Endodermal cell (in vitro differentiated cells): ENCODE measurements at regions not wholly inside any gene's neighbourhood (a gene's known extent, or its start where the extent isn't known, plus 50 kb on each side); places are given as distances from the start of the nearest gene placed in this dataset.

ENCODE experiments used
- DNase-seq: peaks from one replicate; pipeline ENCODE4 v3.0.0-alpha.2; 2017
- H3K27ac ChIP-seq: 2 replicates; pipeline ENCODE4 v1.5.1; 2013; ENCODE audit warnings: mild to moderate bottlenecking, low read depth, low read length, moderate library complexity
- H3K27me3 ChIP-seq: 2 replicates; pipeline ENCODE4 v1.6.1; 2013; ENCODE audit warnings: mild to moderate bottlenecking, low read length, moderate library complexity; ENCODE audit not compliant: insufficient read depth, control insufficient read depth, poor library complexity, severe bottlenecking
- H3K36me3 ChIP-seq: 2 replicates; pipeline ENCODE4 v1.7.0; 2013; ENCODE audit warnings: mild to moderate bottlenecking, low read length, moderate library complexity; ENCODE audit not compliant: control insufficient read depth, insufficient read depth
- H3K4me1 ChIP-seq: one replicate; pipeline ENCODE4 v1.7.0; 2013; ENCODE audit warnings: low read length; ENCODE audit not compliant: control insufficient read depth, insufficient read depth
- H3K4me3 ChIP-seq: 2 replicates; pipeline ENCODE4 v1.5.1; 2013; ENCODE audit warnings: mild to moderate bottlenecking, low read length, moderate library complexity
- H3K9ac ChIP-seq: 2 replicates; pipeline ENCODE4 v1.6.1; 2013; ENCODE audit warnings: mild to moderate bottlenecking, low read length, moderate library complexity; ENCODE audit not compliant: poor library complexity, severe bottlenecking; ENCODE audit errors: extremely low read depth
- H3K9me3 ChIP-seq: 2 replicates; pipeline ENCODE4 v1.6.1; 2013; ENCODE audit warnings: mild to moderate bottlenecking, low read length, moderate library complexity; ENCODE audit not compliant: control insufficient read depth
- H3K27ac Mint-ChIP-seq: 2 replicates; pipeline ENCODE4 v1.8.0; 2020; ENCODE audit warnings: mixed read lengths
- H3K27me3 Mint-ChIP-seq: 2 replicates; pipeline ENCODE4 v1.8.0; 2021; ENCODE audit warnings: mild to moderate bottlenecking, mixed read lengths; ENCODE audit not compliant: insufficient read depth
- H3K36me3 Mint-ChIP-seq: 2 replicates; pipeline ENCODE4 v1.8.0; 2020; ENCODE audit warnings: low read depth, mixed read lengths
- H3K4me1 Mint-ChIP-seq: 2 replicates; pipeline ENCODE4 v1.8.0; 2020; ENCODE audit warnings: mixed read lengths
- H3K4me3 Mint-ChIP-seq: 2 replicates; pipeline ENCODE4 v1.8.0; 2020; ENCODE audit warnings: mild to moderate bottlenecking, moderate library complexity, mixed read lengths
- H3K9me3 Mint-ChIP-seq: 2 replicates; pipeline ENCODE4 v1.8.0; 2020; ENCODE audit warnings: mild to moderate bottlenecking, mixed read lengths
- WGBS, 2 experiments: methylation state at CpG; one replicate each; pipeline versions ENCODE4 v1.1.5 to v1.1.7; 2013; ENCODE audit warnings: missing lambda C conversion rate in 2 of 2, mixed read lengths in 1 of 2; ENCODE audit not compliant: insufficient coverage in 1 of 2, insufficient read length in 1 of 2; 5-methylcytosine and 5-hydroxymethylcytosine counted together
- TF ChIP-seq, protein P1 (sequence below): fragments of 200-600 bp; sonication (generic); conservative IDR thresholded peaks from 2 replicates; pipeline ENCODE4 v1.5.0; 2021; ENCODE audit warnings: antibody characterized with exemption, mild to moderate bottlenecking

DNA sequence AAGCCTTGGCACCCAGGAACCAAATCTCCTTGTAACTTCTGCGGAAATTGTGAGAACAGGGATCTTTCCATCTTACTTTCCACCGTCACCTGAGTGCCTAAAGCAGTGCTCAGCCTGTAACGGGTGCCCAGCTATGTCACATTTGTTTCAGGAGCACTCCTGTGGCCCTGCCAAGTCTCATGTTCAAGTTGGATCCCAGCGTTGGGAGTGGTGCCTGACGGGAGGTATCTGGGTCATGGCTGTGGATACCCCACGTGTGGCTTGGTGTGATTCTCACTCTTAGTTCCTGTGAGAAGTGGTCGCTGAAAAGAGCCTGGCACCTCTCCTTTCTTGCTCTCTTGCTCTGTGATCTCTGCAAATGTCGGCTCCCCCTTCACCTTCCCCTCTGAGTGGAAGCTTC lies 114.9 kb downstream of the UQCRFS1 start:
- Histone ChIP-seq H3K27me3 (peaks cover 5% of the 10 kb centered on the region), H3K4me1 (peaks cover 4% of the 10 kb centered on the region), H3K27ac (no peak overlapping the region), H3K36me3 (no peaks in the 10 kb centered on the region), H3K9ac (no peak overlapping the region), H3K4me3 (no peak overlapping the region), H3K9me3 (no peaks in the 10 kb centered on the region)
- TF ChIP-seq, protein P1, sequence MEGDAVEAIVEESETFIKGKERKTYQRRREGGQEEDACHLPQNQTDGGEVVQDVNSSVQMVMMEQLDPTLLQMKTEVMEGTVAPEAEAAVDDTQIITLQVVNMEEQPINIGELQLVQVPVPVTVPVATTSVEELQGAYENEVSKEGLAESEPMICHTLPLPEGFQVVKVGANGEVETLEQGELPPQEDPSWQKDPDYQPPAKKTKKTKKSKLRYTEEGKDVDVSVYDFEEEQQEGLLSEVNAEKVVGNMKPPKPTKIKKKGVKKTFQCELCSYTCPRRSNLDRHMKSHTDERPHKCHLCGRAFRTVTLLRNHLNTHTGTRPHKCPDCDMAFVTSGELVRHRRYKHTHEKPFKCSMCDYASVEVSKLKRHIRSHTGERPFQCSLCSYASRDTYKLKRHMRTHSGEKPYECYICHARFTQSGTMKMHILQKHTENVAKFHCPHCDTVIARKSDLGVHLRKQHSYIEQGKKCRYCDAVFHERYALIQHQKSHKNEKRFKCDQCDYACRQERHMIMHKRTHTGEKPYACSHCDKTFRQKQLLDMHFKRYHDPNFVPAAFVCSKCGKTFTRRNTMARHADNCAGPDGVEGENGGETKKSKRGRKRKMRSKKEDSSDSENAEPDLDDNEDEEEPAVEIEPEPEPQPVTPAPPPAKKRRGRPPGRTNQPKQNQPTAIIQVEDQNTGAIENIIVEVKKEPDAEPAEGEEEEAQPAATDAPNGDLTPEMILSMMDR: no peak
- no peaks in the 10 kb centered on the region for H3K36me3 Mint-ChIP-seq
- H3K27me3 Mint-ChIP-seq: peaks cover 17% of the 10 kb centered on the region
- DNase-seq: no peak
- 89 to 91% methylated on average over 8 of the region's 8 CpGs for WGBS, 2 experiments
- H3K4me3 Mint-ChIP-seq: no peak overlapping the region
- no peaks in the 10 kb centered on the region for H3K4me1 Mint-ChIP-seq
- peaks cover 14% of the 10 kb centered on the region for H3K9me3 Mint-ChIP-seq
- no peak overlapping the region for H3K27ac Mint-ChIP-seq

DNA sequence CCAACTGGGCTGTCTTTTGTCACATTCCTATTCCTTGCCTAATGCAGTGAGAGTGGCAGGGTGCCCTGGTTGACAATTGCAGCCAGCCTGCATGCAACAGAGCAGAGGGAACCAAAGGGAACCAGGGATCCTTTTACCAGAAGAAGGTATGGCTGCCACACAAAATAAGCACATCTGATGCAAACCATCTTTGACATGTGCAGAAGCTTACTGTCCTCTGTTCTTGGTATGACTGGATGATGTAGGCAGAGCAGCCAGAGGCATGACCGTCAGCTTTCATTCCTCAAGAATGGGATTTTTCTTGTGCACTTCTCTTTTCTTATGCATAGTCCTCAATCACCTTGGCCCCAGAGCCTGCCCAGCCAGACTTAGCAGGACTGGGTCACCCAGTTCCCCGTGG lies 116.1 kb downstream of the UQCRFS1 start:
- no peaks in the 10 kb centered on the region for H3K9me3 ChIP-seq
- H3K4me1 Mint-ChIP-seq: no peaks in the 10 kb centered on the region
- no peak overlapping the region for H3K4me3 Mint-ChIP-seq
- H3K9me3 Mint-ChIP-seq: peaks cover 14% of the 10 kb centered on the region
- no peaks in the 10 kb centered on the region for H3K36me3 Mint-ChIP-seq
- no peak overlapping the region for H3K27ac ChIP-seq
- H3K27ac Mint-ChIP-seq: no peak overlapping the region
- TF ChIP-seq, protein P1: no peak
- H3K27me3 ChIP-seq: peaks cover 5% of the 10 kb centered on the region
- H3K4me3 ChIP-seq: no peak overlapping the region
- H3K27me3 Mint-ChIP-seq: peaks cover 10% of the 10 kb centered on the region
- H3K9ac ChIP-seq: no peak overlapping the region
- H3K4me1 ChIP-seq: peaks cover 4% of the 10 kb centered on the region
- no peak for DNase-seq
- no peaks in the 10 kb centered on the region for H3K36me3 ChIP-seq
- 79 to 86% methylated on average over 2 of the region's 2 CpGs for WGBS, 2 experiments

GRCh38 chr19:29093553-29093908 lies 119.4 kb downstream of the UQCRFS1 start:
- Histone ChIP-seq H3K27me3 (peaks cover 5% of the 10 kb centered on the region), H3K9ac (no peak overlapping the region), H3K9me3 (no peaks in the 10 kb centered on the region), H3K4me1 (peaks cover 6% of the 10 kb centered on the region), H3K4me3 (no peak overlapping the region), H3K36me3 (no peaks in the 10 kb centered on the region), H3K27ac (no peak overlapping the region)
- WGBS, 2 experiments: 79% methylated on average over 3 of the region's 6 CpGs; no CpG with 5 or more reads in 1 of the 2 experiments
- no peaks in the 10 kb centered on the region for H3K36me3 Mint-ChIP-seq
- H3K27ac Mint-ChIP-seq: no peak overlapping the region
- DNase-seq: no peak
- H3K27me3 Mint-ChIP-seq: peaks cover 11% of the 10 kb centered on the region
- no peaks in the 10 kb centered on the region for H3K9me3 Mint-ChIP-seq
- no peak overlapping the region for H3K4me3 Mint-ChIP-seq
- H3K4me1 Mint-ChIP-seq: peaks cover 5% of the 10 kb centered on the region
- TF ChIP-seq, protein P1: no peak
